ENCODE measurements at regions not wholly inside any gene's neighbourhood (a gene's known extent, or its start where the extent isn't known, plus 50 kb on each side); places are given as distances from the start of the nearest gene placed in this dataset.

- TF ChIP-seq EZH2 (IDR thresholded peaks at IDR 0.05; ENCODE audit: borderline replicate concordance, insufficient read depth, low read length, poor library complexity, severe bottlenecking) (no peak), EP300 (conservative IDR thresholded peaks at IDR 0.05; ENCODE audit: poor library complexity, severe bottlenecking) (no peak), POLR2AphosphoS5 (IDR thresholded peaks at IDR 0.05) (no peak), CTCF (IDR thresholded peaks at IDR 0.05; ENCODE audit: poor library complexity, severe bottlenecking) (no peak)
Observed at GRCh38 chr12:125412506-125412905, 347.3 kb downstream of the AACS start.
